GM06990 (cell line): ENCODE measurements at regions not wholly inside any gene's neighbourhood (a gene's known extent, or its start where the extent isn't known, plus 50 kb on each side); places are given as distances from the start of the nearest gene placed in this dataset.

Experiments
- DNase-seq: peaks from one replicate; pipeline ENCODE4 v3.0.0-alpha.2; 2011; ENCODE audit not compliant: insufficient read length; ENCODE audit errors: extremely low read depth
- H3K27me3 ChIP-seq: replicated peaks from 2 replicates; pipeline ENCODE4 v1.6.0; 2011; ENCODE audit warnings: low read length; ENCODE audit not compliant: control insufficient read depth, insufficient read depth
- H3K36me3 ChIP-seq: 2 replicates; pipeline ENCODE4 v1.5.1; 2011; ENCODE audit warnings: low read length; ENCODE audit not compliant: control insufficient read depth, insufficient read depth
- H3K4me3 ChIP-seq: replicated peaks from 2 replicates; pipeline ENCODE4 v1.5.1; 2011; ENCODE audit warnings: low read depth, mild to moderate bottlenecking, control low read depth, low read length
- CTCF ChIP-seq: IDR thresholded peaks from 2 replicates; pipeline ENCODE4 v1.5.1; 2011; ENCODE audit warnings: low read length, control low read depth, mild to moderate bottlenecking, inconsistent platforms; ENCODE audit not compliant: insufficient read depth, poor library complexity, severe bottlenecking

GRCh38 chr6:25007269-25007699 is 71.5 kb upstream of the RIPOR2 start:
- Histone ChIP-seq H3K4me3 (no peak overlapping the region), H3K36me3 (no peaks in the 10 kb centered on the region), H3K27me3 (no peaks in the 10 kb centered on the region)
- DNase-seq: peak; percentile 70
- no peak for TF ChIP-seq CTCF

GRCh38 chr6:25008707-25009392 is 73.1 kb upstream of the RIPOR2 start:
- Histone ChIP-seq H3K4me3 (no peak overlapping the region), H3K36me3 (no peaks in the 10 kb centered on the region), H3K27me3 (no peaks in the 10 kb centered on the region)
- TF ChIP-seq CTCF: no peak
- DNase-seq: no peak

- Histone ChIP-seq H3K36me3 (no peaks in the 10 kb centered on the region), H3K27me3 (no peaks in the 10 kb centered on the region), H3K4me3 (no peak overlapping the region)
- no peak for DNase-seq
- no peak for TF ChIP-seq CTCF
These were observed 73.6 kb upstream of the RIPOR2 start for GRCh38 chr6:25009393-25009710.

GRCh38 chr6:25010176-25010575 is 74.4 kb upstream of the RIPOR2 start:
- DNase-seq: no peak

GRCh38 chr6:25010902-25011625 is 75.3 kb upstream of the RIPOR2 start:
- no peaks in the 10 kb centered on the region for H3K36me3 ChIP-seq
- TF ChIP-seq CTCF: no peak
- H3K27me3 ChIP-seq: no peaks in the 10 kb centered on the region
- H3K4me3 ChIP-seq: no peak overlapping the region
- no peak for DNase-seq

More at GRCh38 chr6:25010176-25010575, 74.4 kb upstream of the RIPOR2 start:
- Histone ChIP-seq H3K27me3 (no peaks in the 10 kb centered on the region), H3K4me3 (no peak overlapping the region), H3K36me3 (no peaks in the 10 kb centered on the region)
- no peak for TF ChIP-seq CTCF
